ENCODE measurements at regions not wholly inside any gene's neighbourhood (a gene's known extent, or its start where the extent isn't known, plus 50 kb on each side); places are given as distances from the start of the nearest gene placed in this dataset.

- no peak for TF ChIP-seq CTCF (conservative IDR thresholded peaks at IDR 0.05; ENCODE audit: low read depth, low read length)
- no peak for TF ChIP-seq EZH2 (IDR thresholded peaks at IDR 0.05; ENCODE audit: low read length, unreplicated experiment)
- TF ChIP-seq EZH2phosphoT487 (IDR thresholded peaks at IDR 0.05; ENCODE audit: borderline replicate concordance, low read length), result no peak
Measured at GRCh38 chr12:58621126-58621525, 299.2 kb downstream of the LRIG3 start.
